ENCODE measurements at regions not wholly inside any gene's neighbourhood (a gene's known extent, or its start where the extent isn't known, plus 50 kb on each side); places are given as distances from the start of the nearest gene placed in this dataset.

GRCh38 chr14:53814392-53814791 is 142.2 kb downstream of the BMP4 start:
- BruUV-seq (replicated peaks): no TSS peak
- ChIA-PET CTCF (no interaction called here), POLR2A (ENCODE audit: unreplicated experiment) (no interaction called here)

GRCh38 chr14:53810221-53810620 is 146.4 kb downstream of the BMP4 start:
- Histone ChIP-seq H3K9me2 (ENCODE audit: insufficient read depth) (no peaks in the 10 kb centered on the region), H2AFZ (no peak overlapping the region), H3K4me3 (no peak overlapping the region), H3K36me3 (ENCODE audit: low read depth) (no peaks in the 10 kb centered on the region), H3K4me2 (no peak overlapping the region), H3K27me3 (ENCODE audit: insufficient read depth, low read depth) (no peaks in the 10 kb centered on the region), H3K79me2 (ENCODE audit: low read depth) (no peaks in the 10 kb centered on the region), H3F3A (ENCODE audit: insufficient read depth, low read depth) (no peaks in the 10 kb centered on the region), H4K20me1 (ENCODE audit: insufficient read depth) (no peaks in the 10 kb centered on the region), H3K9me3 (ENCODE audit: insufficient read depth, low read depth) (no peaks in the 10 kb centered on the region), H3K27ac (no peak overlapping the region), H3K4me1 (replicated peaks; ENCODE audit: insufficient read depth) (no peaks in the 10 kb centered on the region)
- POLR2A ChIA-PET (ENCODE audit: unreplicated experiment): no interaction called here
- TF ChIP-seq CTCF (conservative IDR thresholded peaks at IDR 0.05) (no peak), EZH2 (IDR thresholded peaks at IDR 0.05; ENCODE audit: low read depth) (no peak)
- intact Hi-C loops (cut with micrococcal nuclease; ENCODE audit: unreplicated experiment): no loop called here
- no TSS peak for BruUV-seq (replicated peaks)
- no peak for DNase-seq
- CTCF ChIA-PET: no interaction called here

More at GRCh38 chr14:53814392-53814791, 142.2 kb downstream of the BMP4 start:
- H3K4me1 ChIP-seq (replicated peaks; ENCODE audit: insufficient read depth): no peaks in the 10 kb centered on the region
- no peaks in the 10 kb centered on the region for H3K9me2 ChIP-seq (ENCODE audit: insufficient read depth)
- no peaks in the 10 kb centered on the region for H3K27me3 ChIP-seq (ENCODE audit: insufficient read depth, low read depth)
- H3K4me3 ChIP-seq: no peak overlapping the region
- no peaks in the 10 kb centered on the region for H3K79me2 ChIP-seq (ENCODE audit: low read depth)
- H3K9me3 ChIP-seq (ENCODE audit: insufficient read depth, low read depth): no peaks in the 10 kb centered on the region
- no peaks in the 10 kb centered on the region for H3K36me3 ChIP-seq (ENCODE audit: low read depth)
- no peaks in the 10 kb centered on the region for H3F3A ChIP-seq (ENCODE audit: insufficient read depth, low read depth)
- DNase-seq: no peak
- no peak overlapping the region for H2AFZ ChIP-seq
- TF ChIP-seq EZH2 (IDR thresholded peaks at IDR 0.05; ENCODE audit: low read depth): no peak
- TF ChIP-seq CTCF (conservative IDR thresholded peaks at IDR 0.05): no peak
- no peak overlapping the region for H3K4me2 ChIP-seq
- no peak overlapping the region for H3K27ac ChIP-seq
- no peaks in the 10 kb centered on the region for H4K20me1 ChIP-seq (ENCODE audit: insufficient read depth)
- intact Hi-C loops (cut with micrococcal nuclease; ENCODE audit: unreplicated experiment): no loop called here

GRCh38 chr14:53808042-53808441 is 148.6 kb downstream of the BMP4 start:
- TF ChIP-seq CTCF (conservative IDR thresholded peaks at IDR 0.05): no peak
- TF ChIP-seq EZH2 (IDR thresholded peaks at IDR 0.05; ENCODE audit: low read depth): no peak
- H3K36me3 ChIP-seq (ENCODE audit: low read depth): no peaks in the 10 kb centered on the region
- H3K4me1 ChIP-seq (replicated peaks; ENCODE audit: insufficient read depth): no peaks in the 10 kb centered on the region
- no peak for DNase-seq
- no peaks in the 10 kb centered on the region for H3K9me3 ChIP-seq (ENCODE audit: insufficient read depth, low read depth)
- no peak overlapping the region for H3K27ac ChIP-seq
- no peak overlapping the region for H2AFZ ChIP-seq
- H3K9me2 ChIP-seq (ENCODE audit: insufficient read depth): no peaks in the 10 kb centered on the region
- POLR2A ChIA-PET (ENCODE audit: unreplicated experiment): interaction anchor here (0.5 to 0.6 kb wide), 2 partner anchors 27 to 38 kb away, joined by 3 to 10 read pairs; no protein-coding TSS in a partner anchor
- H4K20me1 ChIP-seq (ENCODE audit: insufficient read depth): no peaks in the 10 kb centered on the region
- H3F3A ChIP-seq (ENCODE audit: insufficient read depth, low read depth): no peaks in the 10 kb centered on the region
- CTCF ChIA-PET: no interaction called here
- intact Hi-C loops (cut with micrococcal nuclease; ENCODE audit: unreplicated experiment): no loop called here
- no peaks in the 10 kb centered on the region for H3K79me2 ChIP-seq (ENCODE audit: low read depth)
- no peak overlapping the region for H3K4me2 ChIP-seq
- no peak overlapping the region for H3K4me3 ChIP-seq
- BruUV-seq (replicated peaks): no TSS peak
- H3K27me3 ChIP-seq (ENCODE audit: insufficient read depth, low read depth): no peaks in the 10 kb centered on the region
